Transverse colon (tissue), 4 donors: ENCODE measurements at regions not wholly inside any gene's neighbourhood (a gene's known extent, or its start where the extent isn't known, plus 50 kb on each side); places are given as distances from the start of the nearest gene placed in this dataset.

ENCODE experiments used
- CTCF ChIP-seq, 5 experiments: fragments of 200-600 bp in 3 of 5; fragments of 450-650 bp in 2 of 5; sonication (generic) in 3 of 5; IDR thresholded peaks; 1 replicate in 2 of 5; 2 replicates in 3 of 5; pipeline ENCODE4 v1.5.1; 2016 to 2017; ENCODE audit warnings: antibody characterized with exemption in 5 of 5, inconsistent platforms in 3 of 5, mild to moderate bottlenecking in 2 of 5, moderate library complexity in 1 of 5
- POLR2A ChIP-seq: fragments of 450-650 bp; IDR thresholded peaks from one replicate; pipeline ENCODE4 v1.6.1; 2016; ENCODE audit warnings: antibody characterized with exemption, mild to moderate bottlenecking, moderate library complexity
- POLR2AphosphoS5 ChIP-seq, 3 donors: sonication (generic); formaldehyde crosslinking; IDR thresholded peaks; one replicate each; pipeline ENCODE4 v1.6.1; 2016; ENCODE audit warnings: antibody characterized with exemption in 3 of 3

- no peak for TF ChIP-seq CTCF (IDR thresholded peaks at IDR 0.05)
- no peak for TF ChIP-seq POLR2AphosphoS5 (IDR thresholded peaks at IDR 0.05)
- no peak for TF ChIP-seq POLR2A
These were observed 91.7 kb upstream of the KDR start for GRCh38 chr4:55216863-55217635.
